ENCODE measurements at regions not wholly inside any gene's neighbourhood (a gene's known extent, or its start where the extent isn't known, plus 50 kb on each side); places are given as distances from the start of the nearest gene placed in this dataset.

DNA sequence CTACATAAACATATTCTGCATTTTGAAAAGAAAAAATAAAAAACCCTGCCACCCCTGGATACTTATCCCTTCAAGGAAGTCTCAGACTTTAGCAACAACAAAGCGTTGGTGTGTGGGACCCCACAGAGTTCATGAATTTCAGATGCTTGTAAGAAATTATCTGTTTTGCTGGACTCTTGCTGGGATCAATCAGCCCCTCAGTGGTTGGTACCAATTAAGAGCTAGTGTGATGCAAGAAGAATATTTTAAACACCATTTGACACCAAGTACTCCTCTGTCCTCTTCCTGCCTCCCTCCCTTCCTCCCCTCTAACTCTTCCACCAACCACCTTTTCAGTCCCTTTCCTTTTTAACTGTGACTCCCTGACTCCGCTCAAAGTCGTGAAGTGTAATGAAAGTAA is 51.5 kb downstream of the SST start:
- no peak for DNase-seq

DNA sequence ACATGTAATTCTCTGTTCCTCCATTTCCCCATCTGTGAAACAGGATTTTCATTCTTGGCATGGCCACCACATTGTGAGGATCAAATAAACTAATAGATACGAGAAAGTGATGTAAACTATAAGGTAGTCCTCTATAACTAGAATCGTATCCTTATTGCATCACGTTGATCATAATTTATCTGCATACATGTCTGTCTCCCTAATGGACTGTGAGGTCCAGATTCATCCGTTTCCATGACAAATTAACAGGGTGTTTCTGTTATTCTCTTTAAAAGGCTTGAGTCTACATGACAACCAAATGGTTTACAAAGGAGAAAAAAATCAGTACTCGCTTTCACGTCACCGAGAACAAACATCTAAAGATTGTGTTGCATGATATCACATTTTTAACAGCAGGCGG is 53.0 kb downstream of the SST start:
- DNase-seq: no peak

DNA sequence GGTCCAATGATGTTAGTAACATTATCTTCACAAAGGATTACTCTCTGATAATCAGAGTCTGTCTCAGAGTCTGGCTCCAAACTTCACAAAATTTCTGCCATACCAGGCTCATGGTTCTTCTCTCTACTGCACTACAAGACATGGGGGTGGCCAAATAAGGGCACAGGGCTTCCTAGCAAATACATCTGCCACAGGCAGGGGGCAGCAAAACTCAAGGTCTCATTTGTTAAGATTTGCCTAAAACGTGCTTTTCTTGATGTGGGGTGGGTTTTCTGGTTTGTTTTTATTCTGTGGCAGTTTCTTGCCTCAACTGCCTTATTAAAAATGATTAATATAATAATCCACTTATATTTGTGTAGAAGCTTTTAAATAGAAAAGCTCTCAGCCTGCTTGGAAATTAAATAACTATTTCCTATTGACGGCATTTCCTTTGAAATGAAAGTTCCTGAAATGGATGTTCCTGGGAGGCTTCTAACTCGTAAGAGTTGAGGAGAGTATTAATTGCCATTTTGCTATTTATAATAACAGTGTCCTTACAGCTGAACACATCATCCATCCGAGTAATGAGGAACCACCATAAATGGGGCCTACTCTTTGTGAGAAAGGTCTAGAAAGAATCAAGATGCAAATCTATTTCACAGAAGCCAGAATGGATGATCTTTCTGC is 53.8 kb downstream of the SST start:
- DNase-seq: peak; percentile 79

GRCh38 chr3:187615630-187616029 is 54.6 kb downstream of the SST start:
- DNase-seq: no peak

DNA sequence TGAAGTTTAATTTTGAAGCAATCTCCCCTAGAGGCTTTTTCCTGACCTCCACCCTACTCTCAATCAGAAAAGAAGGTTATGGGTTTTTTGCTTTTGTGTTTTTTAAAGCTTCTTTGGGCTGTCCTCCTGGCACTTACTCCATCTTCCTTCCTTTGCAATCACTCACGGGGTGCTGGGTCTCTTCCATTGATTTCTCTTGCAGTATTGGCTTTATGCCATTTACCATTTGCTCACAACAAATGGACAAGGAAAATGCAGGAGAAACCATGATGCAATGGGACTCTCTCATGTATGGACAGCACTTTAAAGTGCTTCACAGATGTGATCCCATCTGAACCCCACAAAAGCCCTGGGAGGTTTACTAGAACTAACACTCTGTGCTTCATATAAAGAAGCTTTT is 57.5 kb downstream of the SST start:
- no peak for DNase-seq

DNA sequence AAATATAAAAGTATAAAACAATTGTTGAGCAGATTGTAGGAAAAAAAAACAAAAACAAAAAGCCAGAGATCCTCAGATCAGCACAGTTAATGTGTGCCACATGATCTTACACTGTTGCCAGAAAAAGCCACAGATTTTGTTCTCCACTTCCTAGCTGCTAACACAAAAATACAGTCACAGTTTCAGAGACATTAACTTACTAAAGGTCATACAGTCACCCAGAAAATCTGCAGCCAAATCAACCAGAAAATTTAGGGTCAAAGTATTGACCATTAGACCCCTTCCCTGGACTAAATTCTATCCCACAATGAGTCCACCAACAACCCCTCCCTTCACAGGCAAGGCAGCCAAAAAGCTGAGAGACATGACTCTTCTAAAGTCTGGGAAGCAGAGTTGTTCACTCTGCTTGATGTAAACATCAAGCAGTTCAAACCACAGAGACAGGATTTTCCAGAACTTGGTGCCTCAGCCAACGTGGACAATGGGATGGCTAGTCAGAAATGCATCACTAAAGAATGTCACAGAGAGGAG is 59.1 kb downstream of the SST start:
- no peak for DNase-seq

DNA sequence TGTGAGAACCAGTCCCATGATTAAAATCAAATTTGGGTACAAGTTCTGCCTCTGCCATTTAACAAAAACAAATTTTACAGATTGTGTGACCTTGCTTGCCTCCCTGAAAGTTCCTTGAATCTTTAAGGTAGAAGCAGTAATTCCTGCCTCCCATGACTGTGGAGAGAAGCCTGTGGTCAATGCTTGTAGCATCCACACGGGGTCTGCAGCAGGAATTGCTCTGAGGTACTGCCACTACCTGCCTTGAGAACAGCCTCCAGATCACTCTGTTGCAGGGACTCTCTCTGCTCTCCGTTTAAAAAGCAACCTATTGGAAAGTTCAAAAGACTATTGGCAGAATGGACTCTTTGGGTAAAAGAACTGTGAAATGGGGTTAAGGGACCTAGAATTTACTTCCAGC is 75.9 kb downstream of the SST start:
- DNase-seq: no peak

DNA sequence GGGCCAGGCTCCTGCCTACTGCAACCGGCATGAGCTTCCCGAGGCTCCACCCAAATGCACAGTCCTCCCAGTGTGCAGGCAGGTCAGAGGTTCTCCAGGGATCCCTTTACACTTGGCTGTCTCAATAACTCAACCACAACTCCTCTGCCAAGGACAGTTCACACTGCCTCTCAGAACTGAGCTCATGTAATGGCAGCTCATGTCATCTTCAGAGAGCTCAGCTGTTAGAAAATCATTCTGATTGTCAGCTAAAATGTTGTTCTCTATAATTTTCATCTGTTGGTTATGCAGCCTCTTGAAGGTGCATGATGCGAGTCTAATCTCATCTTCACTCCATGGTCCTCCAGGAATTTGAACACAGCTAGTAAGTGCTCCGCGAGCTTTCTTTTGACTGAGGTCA is 76.7 kb downstream of the SST start:
- DNase-seq: no peak

- no peak for DNase-seq
These were observed 79.2 kb downstream of the SST start for GRCh38 chr3:187590861-187591576.

GRCh38 chr3:187587076-187587475 is 83.1 kb downstream of the SST start:
- DNase-seq: no peak

DNA sequence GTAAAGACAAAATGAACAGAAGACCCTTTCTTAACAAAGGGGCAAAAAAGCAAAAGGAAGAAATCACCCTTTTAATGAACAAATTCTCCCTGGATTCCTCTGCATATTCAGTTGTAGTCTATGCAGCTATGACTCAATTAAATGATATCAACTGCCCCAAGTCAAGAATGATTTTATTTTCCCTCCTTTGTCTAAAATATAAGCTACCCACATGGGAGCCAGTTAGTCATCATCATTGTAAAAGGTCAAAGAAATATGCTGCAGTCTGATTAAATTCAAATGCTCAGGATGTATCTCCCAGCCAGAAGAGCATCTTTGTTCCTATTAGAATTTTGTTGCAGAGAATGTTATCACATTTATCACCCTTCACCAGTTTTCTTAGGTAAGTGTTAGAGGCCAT is 84.0 kb downstream of the SST start:
- DNase-seq: no peak

GRCh38 chr3:187572441-187572840 is 97.8 kb downstream of the SST start:
- no peak for DNase-seq

DNA sequence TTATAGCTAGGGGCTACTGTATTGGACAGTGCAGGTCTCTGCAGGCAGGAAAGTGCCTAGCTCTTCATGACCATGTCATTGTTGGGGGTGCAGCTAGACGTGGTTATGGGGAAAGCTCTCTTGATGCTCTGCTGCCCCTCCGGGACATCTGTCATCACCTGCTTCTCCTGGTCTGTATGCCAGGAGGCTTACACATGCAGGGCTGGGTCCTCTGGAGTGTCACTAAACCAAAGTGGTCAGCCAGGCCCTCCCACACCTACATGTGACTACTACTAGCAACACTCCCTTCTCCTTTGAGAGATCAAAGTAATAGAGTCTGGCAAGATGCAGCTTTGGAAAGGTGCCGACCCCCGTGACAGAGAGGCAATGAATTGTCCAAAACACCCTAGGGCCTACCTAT is 98.5 kb downstream of the SST start:
- no peak for DNase-seq

GRCh38 chr3:187570776-187571175 is 99.4 kb downstream of the SST start:
- no peak for DNase-seq

GRCh38 chr3:187568171-187568570 is 102.0 kb downstream of the SST start:
- no peak for DNase-seq

- DNase-seq: no peak
These were observed 102.5 kb downstream of the SST start for GRCh38 chr3:187567661-187568121.

- no peak for DNase-seq
These were observed 103.2 kb downstream of the SST start for GRCh38 chr3:187567021-187567420.

- DNase-seq: no peak
These were observed 104.5 kb downstream of the SST start for GRCh38 chr3:187565701-187566100.

GRCh38 chr3:187558990-187559389 is 111.2 kb downstream of the SST start:
- DNase-seq: no peak

DNA sequence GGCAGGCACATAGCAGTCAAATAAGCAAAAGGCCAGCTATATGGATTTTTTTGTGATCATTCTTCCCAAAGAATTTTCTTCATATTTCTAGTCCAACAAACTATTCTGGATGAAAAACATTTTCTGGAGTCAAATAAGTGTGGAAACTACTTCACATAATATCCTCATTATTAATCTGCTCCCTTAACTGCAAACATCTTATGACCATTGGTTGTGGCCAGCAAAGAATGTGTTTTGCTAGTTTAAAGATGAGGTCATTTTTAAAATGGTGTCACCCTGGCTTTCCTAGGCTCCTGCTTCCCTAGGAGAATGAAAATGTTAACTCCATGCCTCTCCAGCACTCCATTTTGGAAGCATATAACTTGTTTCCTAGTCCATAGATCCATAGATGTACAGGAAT is 118.8 kb downstream of the SST start:
- no peak for DNase-seq

GRCh38 chr3:187550446-187550845 is 119.7 kb downstream of the SST start:
- no peak for DNase-seq

- no peak for DNase-seq
These were observed 124.8 kb downstream of the SST start for GRCh38 chr3:187545366-187545765.

- DNase-seq: no peak
These were observed 125.9 kb downstream of the SST start for GRCh38 chr3:187544326-187544725.

GRCh38 chr3:187540847-187541246 is 129.3 kb downstream of the SST start:
- no peak for DNase-seq

DNA sequence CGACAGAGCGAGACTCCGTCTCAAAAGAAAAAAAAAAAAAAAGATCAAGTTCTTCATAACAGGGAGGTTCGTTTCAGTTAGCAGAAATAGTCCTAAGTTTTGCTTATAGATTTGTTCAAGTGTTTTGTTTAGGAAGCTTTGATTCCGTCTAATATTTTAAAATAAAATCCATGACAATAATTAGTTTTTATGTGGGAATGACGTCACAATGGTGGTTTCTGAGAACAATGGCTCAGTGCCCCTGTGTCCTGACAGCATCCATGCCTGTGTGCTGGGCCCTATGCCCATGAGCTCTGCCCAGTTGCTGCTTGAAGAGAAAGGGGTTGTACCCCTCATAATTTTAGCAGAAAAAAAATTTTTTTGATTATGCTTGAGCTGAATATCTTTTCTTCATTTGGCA is 134.0 kb downstream of the SST start:
- DNase-seq: no peak

All from DMS53 (cell line).